22Rv1 (cell line): ENCODE measurements at regions not wholly inside any gene's neighbourhood (a gene's known extent, or its start where the extent isn't known, plus 50 kb on each side); places are given as distances from the start of the nearest gene placed in this dataset.

ENCODE experiments used
- CTCF ChIP-seq: fragments of 450-650 bp; IDR thresholded peaks from 2 replicates; pipeline ENCODE4 v1.5.1; 2017; ENCODE audit warnings: mild to moderate bottlenecking
- ZFX ChIP-seq: fragments of 450-650 bp; IDR thresholded peaks from 2 replicates; pipeline ENCODE4 v1.6.1; 2017; ENCODE audit warnings: antibody characterized with exemption, borderline replicate concordance

- no peak for TF ChIP-seq CTCF
- no peak for TF ChIP-seq ZFX
These were observed 436.8 kb upstream of the FAT1 start for GRCh38 chr4:187160486-187160885.
